Activated CD4-positive, alpha-beta T cell treated with anti-CD3 and anti-CD28 coated beads for 24 hours (primary cell): ENCODE measurements at regions not wholly inside any gene's neighbourhood (a gene's known extent, or its start where the extent isn't known, plus 50 kb on each side); places are given as distances from the start of the nearest gene placed in this dataset.
"Not testable (repeated sequence)": the region's sequence is repeated elsewhere in the genome, so short reads cannot be mapped to it uniquely, and the experiment has no call there.

Source experiments
- DNase-seq, 2 donors: peaks; one replicate each; pipeline ENCODE4 v3.0.0-alpha.2; 2020; ENCODE audit warnings: low read depth in 2 of 2

DNA sequence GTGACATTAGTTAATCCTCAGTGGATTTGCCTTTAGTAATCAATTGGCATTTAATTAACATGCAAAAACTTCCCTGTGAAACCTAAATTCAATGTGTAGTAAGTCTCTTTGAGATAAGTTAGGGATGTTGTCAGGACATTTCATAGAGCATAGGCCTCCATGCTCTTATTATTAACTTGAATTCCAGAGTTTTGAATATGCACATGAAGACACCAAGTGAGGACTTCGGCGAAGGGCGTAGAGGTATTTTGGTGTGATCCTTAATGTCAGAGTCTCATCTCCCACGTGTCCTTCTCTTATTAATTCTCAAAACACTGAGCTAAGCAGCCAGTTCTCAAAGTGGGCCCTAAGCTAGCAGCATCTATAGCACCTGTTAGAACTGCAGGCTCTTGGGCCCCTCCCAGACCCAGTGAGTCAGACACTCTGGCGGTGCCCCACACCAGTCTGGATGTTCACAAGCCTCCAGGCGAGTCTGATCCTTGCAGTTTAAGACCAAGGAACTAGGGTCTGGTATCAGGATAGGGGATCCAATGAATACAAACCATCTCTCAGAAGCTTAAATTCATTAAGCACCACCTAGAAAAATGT, 292.1 kb downstream of the QKI start:
- DNase-seq = no peak

- no peak for DNase-seq
Measured at GRCh38 chr6:163705923-163706322, 291.4 kb downstream of the QKI start.

- no peak for DNase-seq
Measured at GRCh38 chr6:163702736-163703135, 288.2 kb downstream of the QKI start.

GRCh38 chr6:163701762-163702161, 287.2 kb downstream of the QKI start:
- DNase-seq = no peak

DNA sequence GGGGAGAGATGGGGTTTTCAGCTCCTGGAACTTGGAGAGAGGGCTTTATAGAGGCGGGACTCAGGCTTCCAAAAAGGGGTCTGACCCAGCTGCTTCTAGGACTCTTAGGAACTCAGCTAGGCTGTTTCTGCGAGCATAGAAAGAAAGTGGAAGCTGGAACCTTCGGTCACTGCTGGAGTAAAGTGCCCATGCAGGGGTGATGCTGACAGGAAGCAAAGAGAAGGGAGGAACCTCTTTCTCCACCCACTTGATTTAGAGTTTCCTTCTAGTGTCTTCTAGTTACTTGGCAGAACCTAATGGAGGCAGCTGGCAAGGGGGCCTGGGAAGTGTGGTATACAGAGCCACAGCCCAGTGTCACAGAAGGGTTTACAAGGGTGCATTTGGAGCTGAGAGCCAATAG, 283.6 kb downstream of the QKI start:
- no peak for DNase-seq

GRCh38 chr6:163696311-163696710, 281.8 kb downstream of the QKI start:
- DNase-seq = not testable (repeated sequence)

GRCh38 chr6:163695414-163695864, 280.9 kb downstream of the QKI start:
- DNase-seq = no peak

GRCh38 chr6:163694988-163695398, 280.5 kb downstream of the QKI start:
- no peak for DNase-seq

DNA sequence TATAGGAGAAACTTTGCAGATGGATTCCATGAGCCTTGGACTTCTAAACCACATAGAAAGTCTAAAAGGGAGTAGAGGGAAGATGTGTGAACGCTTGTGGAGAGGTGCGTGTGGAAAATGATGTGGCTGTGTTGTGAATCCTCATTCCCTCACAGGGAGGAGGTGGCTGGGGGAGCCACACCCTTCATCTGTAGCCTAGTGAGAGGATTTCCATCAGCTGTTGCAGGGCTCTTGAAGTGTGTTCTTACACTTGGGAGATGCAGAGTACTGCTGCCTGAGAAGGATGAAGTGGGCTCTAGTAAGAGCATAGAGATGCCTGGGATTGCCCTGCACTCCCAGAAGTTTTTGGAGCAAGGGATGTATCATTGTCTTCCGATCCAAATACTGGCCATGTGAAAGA, 279.6 kb downstream of the QKI start:
- DNase-seq = no peak

DNA sequence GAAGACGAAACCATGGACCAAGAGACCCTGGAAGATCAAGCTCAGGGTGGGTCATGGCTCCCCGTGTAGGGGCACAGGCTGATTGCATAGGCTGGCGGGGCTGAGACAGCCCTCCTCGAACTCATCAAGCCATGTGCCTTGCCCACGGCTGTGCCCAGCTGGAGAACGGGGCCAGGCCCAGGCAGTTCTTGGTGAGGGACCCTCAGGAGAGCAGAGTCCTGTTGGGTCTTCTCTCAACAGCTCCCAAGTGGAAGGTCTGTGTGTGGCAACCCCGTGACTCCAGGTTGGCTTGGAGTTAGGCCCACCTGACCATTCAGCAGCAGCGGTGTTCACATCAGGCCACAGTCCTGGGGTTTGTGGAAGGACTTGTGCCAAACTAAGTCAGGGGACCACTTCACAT, 276.5 kb downstream of the QKI start:
- no peak for DNase-seq

- no peak for DNase-seq
Measured at GRCh38 chr6:163688739-163689362, 274.3 kb downstream of the QKI start.

GRCh38 chr6:163687075-163687474, 272.6 kb downstream of the QKI start:
- no peak for DNase-seq

DNA sequence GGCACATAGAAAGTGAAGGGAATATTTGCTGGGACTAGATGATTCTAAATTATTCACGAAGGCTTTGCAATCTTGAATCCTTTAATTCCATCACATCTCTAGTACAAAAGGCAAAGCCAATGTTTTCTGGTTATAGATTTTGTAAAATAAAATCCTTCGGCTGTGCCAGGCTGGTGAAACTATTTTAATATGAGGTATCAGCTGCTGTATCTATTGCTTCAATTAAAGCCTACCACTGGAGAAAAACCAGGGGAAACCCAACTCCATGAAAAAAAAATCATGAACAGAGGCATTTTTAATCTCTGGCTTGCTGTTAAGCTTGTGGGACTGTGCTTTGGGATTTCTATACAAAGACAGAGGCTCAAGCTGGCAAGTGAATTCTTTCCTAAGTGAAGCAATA, 271.8 kb downstream of the QKI start:
- DNase-seq = no peak

GRCh38 chr6:163683105-163683622, 268.6 kb downstream of the QKI start:
- DNase-seq = no peak

- no peak for DNase-seq
Measured at GRCh38 chr6:163679753-163680152, 265.2 kb downstream of the QKI start.

DNA sequence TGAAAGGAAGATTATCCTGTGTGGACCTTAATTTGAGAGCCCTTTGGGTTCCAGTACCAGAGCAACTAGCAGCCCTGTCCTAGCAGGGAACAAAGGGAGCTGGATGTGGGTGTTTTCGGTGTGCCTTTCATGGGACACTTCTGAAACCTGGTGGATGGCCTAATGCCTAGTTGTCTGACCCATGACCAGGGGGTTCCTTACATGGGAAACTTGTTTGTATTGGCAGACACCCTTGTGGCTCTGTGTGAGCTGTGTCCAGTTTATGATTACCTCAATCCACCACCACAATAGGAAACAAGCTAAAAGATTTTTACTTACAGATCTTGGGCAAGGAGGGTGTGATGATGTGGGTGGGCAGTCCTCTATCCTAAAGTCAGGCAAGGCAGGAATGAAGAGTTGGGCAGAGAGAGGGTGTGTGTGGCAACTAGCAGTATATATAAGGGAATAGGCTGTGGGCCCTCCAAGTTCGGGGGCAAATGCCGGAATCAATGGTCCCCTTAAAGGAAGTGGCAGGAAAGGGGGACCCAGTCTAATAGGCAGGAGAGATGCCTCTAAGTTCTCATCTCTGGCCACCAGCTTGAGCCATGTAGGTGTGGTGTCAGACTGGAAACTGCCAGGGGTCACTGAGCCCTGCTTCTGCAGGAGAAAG, 264.6 kb downstream of the QKI start:
- DNase-seq = no peak

DNA sequence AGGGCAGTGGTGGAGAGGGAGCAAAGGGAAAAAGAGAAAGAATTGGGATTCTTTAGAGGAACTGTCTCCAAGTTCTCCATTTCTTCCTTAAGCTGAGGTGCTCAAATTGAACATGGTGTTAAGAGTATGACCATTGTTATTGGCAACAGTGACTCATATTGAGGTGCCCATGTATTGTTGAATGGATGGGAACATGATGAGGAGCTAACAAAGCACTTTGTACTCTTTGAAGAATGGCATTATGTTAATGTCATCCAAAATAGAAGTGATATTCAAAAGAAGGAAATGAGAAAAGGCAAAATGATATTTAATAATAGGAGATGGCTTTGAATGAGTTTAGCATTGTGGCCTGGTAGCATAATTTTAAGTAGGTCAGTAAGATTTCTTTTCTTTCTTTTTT, 261.1 kb downstream of the QKI start:
- DNase-seq = no peak

- DNase-seq = no peak
Measured at GRCh38 chr6:163672710-163673109, 258.2 kb downstream of the QKI start.

GRCh38 chr6:163671791-163672190, 257.3 kb downstream of the QKI start:
- no peak for DNase-seq

DNA sequence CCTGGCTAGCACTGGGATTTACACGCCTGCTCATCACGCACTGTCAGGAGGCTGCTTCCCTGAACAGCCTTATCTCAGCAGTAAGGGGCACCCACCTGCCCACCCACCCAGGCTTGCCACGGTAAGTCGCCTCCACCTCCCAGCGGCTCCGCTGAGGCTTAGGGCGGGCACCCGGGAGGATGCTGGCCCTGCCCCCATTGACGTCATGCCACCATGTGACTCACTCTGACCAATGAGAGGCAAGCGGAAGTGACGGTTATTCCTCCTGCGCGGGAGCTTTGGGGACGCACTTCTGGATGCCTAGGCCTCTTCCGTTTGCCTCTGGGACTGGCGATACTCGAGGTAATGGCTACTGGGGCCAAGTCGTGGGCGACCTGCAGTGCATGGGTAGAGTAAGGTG, 256.8 kb downstream of the QKI start:
- DNase-seq = no peak

DNA sequence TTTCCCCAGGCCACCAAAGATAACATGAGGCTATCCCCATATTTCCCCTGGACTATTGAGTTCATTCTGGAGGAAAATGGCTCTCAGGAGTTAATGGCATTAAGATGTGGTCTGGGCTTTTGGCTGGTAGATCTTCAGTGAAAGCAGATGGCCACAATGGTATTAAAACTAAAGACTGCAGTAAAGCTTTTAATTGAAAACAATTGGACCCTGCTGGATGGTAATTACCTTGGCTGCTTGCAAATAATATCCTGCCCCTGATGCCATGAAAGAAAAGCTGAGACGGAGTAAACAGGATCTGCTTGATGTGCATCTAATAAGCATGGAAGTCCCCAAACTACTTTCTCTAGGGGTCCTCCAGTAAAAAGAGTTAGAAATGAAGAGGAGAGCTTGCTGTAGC, 255.8 kb downstream of the QKI start:
- DNase-seq = no peak

- DNase-seq = no peak
Measured at GRCh38 chr6:163668061-163668426, 253.5 kb downstream of the QKI start.

DNA sequence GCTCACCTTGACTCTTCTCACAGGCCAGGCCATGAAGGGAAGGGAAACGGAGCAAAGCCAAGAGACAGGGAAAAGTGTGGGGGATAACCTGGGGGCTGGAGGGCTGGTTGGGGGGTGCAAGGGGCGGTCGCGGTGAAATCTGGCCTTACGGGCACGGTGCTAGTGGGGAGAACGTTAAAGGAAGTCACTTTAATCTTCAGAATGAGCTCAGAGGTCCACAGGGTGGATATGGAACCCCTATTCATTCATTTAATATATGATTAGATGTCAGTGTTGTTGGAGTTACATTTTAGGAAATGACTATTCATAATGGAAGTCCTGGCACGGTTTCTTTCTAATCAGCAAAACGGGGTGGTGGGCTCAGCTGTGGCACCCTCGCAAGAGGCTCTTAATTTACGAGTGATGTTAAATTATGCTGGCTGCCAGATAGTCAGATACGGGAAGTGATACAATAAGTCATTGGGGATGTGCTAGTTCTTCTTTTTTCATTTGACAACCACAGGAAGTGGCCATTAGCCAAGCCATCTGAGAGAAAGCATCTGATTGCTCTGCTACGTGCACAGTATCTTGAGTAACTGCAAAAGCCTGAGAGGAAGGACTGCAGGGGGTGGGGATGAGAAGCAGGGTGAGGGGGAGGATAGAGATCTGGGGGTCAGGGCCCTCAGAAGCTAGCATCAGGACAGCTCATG, 253.0 kb downstream of the QKI start:
- no peak for DNase-seq
